ENCODE measurements at regions not wholly inside any gene's neighbourhood (a gene's known extent, or its start where the extent isn't known, plus 50 kb on each side); places are given as distances from the start of the nearest gene placed in this dataset.

DNA sequence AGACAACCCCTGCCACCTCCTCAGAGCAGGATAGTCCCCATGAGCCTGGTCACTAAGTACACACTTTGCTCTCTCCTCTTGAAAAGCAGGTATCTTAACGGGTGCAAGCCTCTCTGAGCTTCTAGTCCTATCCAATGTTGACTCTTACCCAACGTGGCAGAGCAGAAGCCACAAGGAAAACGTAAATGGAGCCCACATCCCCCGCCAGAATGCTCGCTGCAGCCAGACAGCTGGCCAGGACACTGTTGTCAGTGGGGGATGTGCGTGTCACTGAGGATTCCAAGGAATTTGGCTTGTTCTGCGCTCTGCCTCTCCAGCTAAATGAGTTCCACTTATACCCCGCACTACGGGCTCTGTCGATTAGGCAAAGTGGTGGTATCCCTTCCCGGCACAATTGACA is 67.8 kb upstream of the IGF1R start:
- TF ChIP-seq, protein P1, sequence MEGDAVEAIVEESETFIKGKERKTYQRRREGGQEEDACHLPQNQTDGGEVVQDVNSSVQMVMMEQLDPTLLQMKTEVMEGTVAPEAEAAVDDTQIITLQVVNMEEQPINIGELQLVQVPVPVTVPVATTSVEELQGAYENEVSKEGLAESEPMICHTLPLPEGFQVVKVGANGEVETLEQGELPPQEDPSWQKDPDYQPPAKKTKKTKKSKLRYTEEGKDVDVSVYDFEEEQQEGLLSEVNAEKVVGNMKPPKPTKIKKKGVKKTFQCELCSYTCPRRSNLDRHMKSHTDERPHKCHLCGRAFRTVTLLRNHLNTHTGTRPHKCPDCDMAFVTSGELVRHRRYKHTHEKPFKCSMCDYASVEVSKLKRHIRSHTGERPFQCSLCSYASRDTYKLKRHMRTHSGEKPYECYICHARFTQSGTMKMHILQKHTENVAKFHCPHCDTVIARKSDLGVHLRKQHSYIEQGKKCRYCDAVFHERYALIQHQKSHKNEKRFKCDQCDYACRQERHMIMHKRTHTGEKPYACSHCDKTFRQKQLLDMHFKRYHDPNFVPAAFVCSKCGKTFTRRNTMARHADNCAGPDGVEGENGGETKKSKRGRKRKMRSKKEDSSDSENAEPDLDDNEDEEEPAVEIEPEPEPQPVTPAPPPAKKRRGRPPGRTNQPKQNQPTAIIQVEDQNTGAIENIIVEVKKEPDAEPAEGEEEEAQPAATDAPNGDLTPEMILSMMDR (IDR thresholded peaks at IDR 0.05): no peak
- no peak for TF ChIP-seq POLR2A (IDR thresholded peaks at IDR 0.05)
